A549 (cell line): ENCODE measurements at regions not wholly inside any gene's neighbourhood (a gene's known extent, or its start where the extent isn't known, plus 50 kb on each side); places are given as distances from the start of the nearest gene placed in this dataset.

Experiments used
- ATAC-seq, 2 experiments: fragments of 200-7000 bp in 1 of 2; fragments of >200 bp in 1 of 2; cut with Nextera tagmentation in 1 of 2; cut with Tn5 transposase in 1 of 2; 3 replicates each; pipeline versions ENCODE4 v1.8.0 to v1.9.1; 2018 to 2020; ENCODE audit warnings: mild to moderate bottlenecking in 1 of 2, moderate library complexity in 1 of 2
- CTCF ChIA-PET: fragments of 300-600 bp; sonication (Branson Sonifier 250); formaldehyde crosslinking; extraction: SDS; loops from one replicate; lab custom pipeline; 2021; ENCODE audit warnings: antibody characterized with exemption, inconsistent platforms; lab: Yijun Ruan, JAX
- POLR2A ChIA-PET: fragments of 350-600 bp; formaldehyde crosslinking; extraction: SDS; loops from one replicate; lab custom pipeline; 2021; ENCODE audit warnings: antibody characterized with exemption, inconsistent platforms; lab: Yijun Ruan, JAX
- DNase-seq, 2 experiments: peaks; one replicate each; pipeline versions ENCODE4 v3.0.0 to v3.0.0-alpha.2; 2011 to 2016; ENCODE audit warnings: low read depth in 1 of 2, low spot score in 1 of 2
- FAIRE-seq: peaks from 2 replicates; lab custom pipeline; 2011; peaks lifted over from hg19 to GRCh38; lab: Jason Lieb, UNC
- H3K27ac ChIP-seq, 2 experiments: fragments of >200 bp; sonication (Bioruptor Twin); formaldehyde crosslinking; 3 replicates each; pipeline ENCODE4 v1.5.1; 2016 to 2017
- H3K4me1 ChIP-seq: fragments of >200 bp; sonication (Bioruptor Twin); formaldehyde crosslinking; 3 replicates; pipeline ENCODE4 v1.6.1; 2016
- H3K4me2 ChIP-seq: fragments of >200 bp; sonication (Bioruptor Twin); formaldehyde crosslinking; 3 replicates; pipeline ENCODE4 v1.6.1; 2016
- H3K4me3 ChIP-seq: fragments of >200 bp; sonication (Bioruptor Twin); formaldehyde crosslinking; 3 replicates; pipeline ENCODE4 v1.5.1; 2016
- H3K9me3 ChIP-seq: fragments of >200 bp; sonication (Bioruptor Twin); formaldehyde crosslinking; 3 replicates; pipeline ENCODE4 v1.6.1; 2016
- CBX2 ChIP-seq: fragments of 200-600 bp; sonication (generic); IDR thresholded peaks from 2 replicates; pipeline ENCODE4 v1.6.1; 2016; ENCODE audit warnings: low read depth, mild to moderate bottlenecking, borderline replicate concordance
- CBX8 ChIP-seq: fragments of 200-600 bp; sonication (generic); IDR thresholded peaks from 2 replicates; pipeline ENCODE4 v1.6.1; 2016
- CEBPB ChIP-seq, 2 experiments: fragments of >200 bp in 1 of 2; sonication (Bioruptor Twin) in 1 of 2; formaldehyde crosslinking in 1 of 2; IDR thresholded peaks; 2 replicates each; pipeline ENCODE4 v1.6.1; 2012 to 2016
- CHD2 ChIP-seq: fragments of 150-350 bp; IDR thresholded peaks from 2 replicates; pipeline ENCODE4 v1.6.1; 2014; ENCODE audit warnings: low read length; ENCODE audit not compliant: partially characterized antibody
- EHF ChIP-seq: fragments of 250-450 bp; sonication (Bioruptor Pico); IDR thresholded peaks from 2 replicates; pipeline ENCODE4 v1.5.0; 2020; ENCODE audit warnings: mild to moderate bottlenecking
- EP300 ChIP-seq, 2 experiments: fragments of >200 bp; sonication (Bioruptor Twin); formaldehyde crosslinking; IDR thresholded peaks; 2 replicates in 1 of 2; 3 replicates in 1 of 2; pipeline ENCODE4 v1.6.1; 2016 to 2017
- FOSL2 ChIP-seq, 2 experiments: fragments of 450-650 bp in 1 of 2; fragments of >200 bp in 1 of 2; sonication (Bioruptor Twin) in 1 of 2; formaldehyde crosslinking; IDR thresholded peaks; 2 replicates each; pipeline versions ENCODE4 v1.5.0 to v1.6.1; 2016 to 2020; ENCODE audit warnings: mild to moderate bottlenecking in 1 of 2, moderate library complexity in 1 of 2
- FOXS1 ChIP-seq: fragments of 250-450 bp; sonication (Bioruptor Pico); IDR thresholded peaks from 2 replicates; pipeline ENCODE4 v1.5.0; 2020; ENCODE audit warnings: mild to moderate bottlenecking, moderate library complexity
- HDAC2 ChIP-seq: fragments of 200-600 bp; sonication (generic); IDR thresholded peaks from 2 replicates; pipeline ENCODE4 v1.6.1; 2016
- HOXA7 ChIP-seq: fragments of 250-450 bp; sonication (Bioruptor Pico); IDR thresholded peaks from 2 replicates; pipeline ENCODE4 v1.5.0; 2020; ENCODE audit warnings: mild to moderate bottlenecking, moderate library complexity
- HOXB5 ChIP-seq: fragments of 250-450 bp; sonication (Bioruptor Pico); IDR thresholded peaks from 2 replicates; pipeline ENCODE4 v1.5.0; 2020; ENCODE audit warnings: mild to moderate bottlenecking, moderate library complexity
- JUNB ChIP-seq: fragments of >200 bp; sonication (Bioruptor Twin); formaldehyde crosslinking; IDR thresholded peaks from 2 replicates; pipeline ENCODE4 v1.6.1; 2016
- KDM5A ChIP-seq: fragments of 200-600 bp; sonication (generic); IDR thresholded peaks from 2 replicates; pipeline ENCODE4 v1.6.1; 2016; ENCODE audit warnings: antibody characterized with exemption, mild to moderate bottlenecking
- MAZ ChIP-seq: fragments of 150-350 bp; IDR thresholded peaks from 2 replicates; pipeline ENCODE4 v1.6.1; 2014; ENCODE audit warnings: antibody characterized with exemption, low read depth, low read length, borderline replicate concordance
- MYC ChIP-seq: IDR thresholded peaks from 2 replicates; pipeline ENCODE4 v1.6.1; 2012; ENCODE audit warnings: mild to moderate bottlenecking, inconsistent platforms, low read length, improper control_type of control experiment, borderline replicate concordance
- NFE2L2 ChIP-seq: fragments of 150-350 bp; conservative IDR thresholded peaks from 2 replicates; pipeline ENCODE4 v1.6.1; 2014; ENCODE audit warnings: low read length
- NPAS2 ChIP-seq: fragments of 250-450 bp; sonication (Bioruptor Pico); IDR thresholded peaks from 2 replicates; pipeline ENCODE4 v1.8.0; 2022; ENCODE audit warnings: mild to moderate bottlenecking, moderate library complexity, borderline replicate concordance
- PHF8 ChIP-seq: fragments of 200-600 bp; sonication (generic); IDR thresholded peaks from 2 replicates; pipeline ENCODE4 v1.6.1; 2016; ENCODE audit warnings: low read depth, mild to moderate bottlenecking, antibody characterized with exemption, moderate library complexity, borderline replicate concordance
- RAD21 ChIP-seq, 2 experiments: fragments of >200 bp in 1 of 2; sonication (Bioruptor Twin) in 1 of 2; formaldehyde crosslinking in 1 of 2; IDR thresholded peaks in 1 of 2; conservative IDR thresholded peaks in 1 of 2; 2 replicates in 1 of 2; 3 replicates in 1 of 2; pipeline ENCODE4 v1.6.1; 2012 to 2018; ENCODE audit warnings: inconsistent platforms in 1 of 2
- RARB ChIP-seq: fragments of 250-450 bp; sonication (Bioruptor Pico); IDR thresholded peaks from 2 replicates; pipeline ENCODE4 v1.8.0; 2021; ENCODE audit warnings: mild to moderate bottlenecking, moderate library complexity
- RFX5 ChIP-seq: fragments of 450-650 bp; IDR thresholded peaks from 2 replicates; pipeline ENCODE4 v1.7.1; 2014; ENCODE audit warnings: antibody characterized with exemption, mild to moderate bottlenecking, moderate library complexity
- RNF2 ChIP-seq: fragments of 200-600 bp; sonication (generic); IDR thresholded peaks from 2 replicates; pipeline ENCODE4 v1.6.1; 2016; ENCODE audit warnings: low read depth, mild to moderate bottlenecking, antibody characterized with exemption, moderate library complexity, borderline replicate concordance
- TFCP2L1 ChIP-seq: fragments of 250-450 bp; sonication (Bioruptor Pico); IDR thresholded peaks from 2 replicates; pipeline ENCODE4 v1.5.0; 2021; ENCODE audit warnings: mild to moderate bottlenecking
- TP53 ChIP-seq: fragments of 250-450 bp; sonication (Bioruptor Pico); IDR thresholded peaks from 2 replicates; pipeline ENCODE4 v1.5.0; 2021; ENCODE audit warnings: mild to moderate bottlenecking, moderate library complexity
- ZSCAN20 ChIP-seq: fragments of 250-450 bp; sonication (Bioruptor Pico); IDR thresholded peaks from 2 replicates; pipeline ENCODE4 v1.8.0; 2022; ENCODE audit warnings: mild to moderate bottlenecking, moderate library complexity
- WGBS: methylation state at CpG from one replicate; pipeline ENCODE4 v1.1.6; 2017; ENCODE audit errors: missing lambda C conversion rate; 5-methylcytosine and 5-hydroxymethylcytosine counted together
- TF ChIP-seq, protein P1 (sequence below): fragments of 150-350 bp; IDR thresholded peaks from 2 replicates; pipeline ENCODE4 v1.6.1; 2014; ENCODE audit warnings: low read depth, mild to moderate bottlenecking, low read length
- TF ChIP-seq, protein P2 (sequence below): IDR thresholded peaks from 2 replicates; pipeline ENCODE4 v1.6.1; 2012
- TF ChIP-seq, protein P3 (sequence below): fragments of 250-450 bp; sonication (Bioruptor Pico); IDR thresholded peaks from 2 replicates; pipeline ENCODE4 v1.5.0; 2021; ENCODE audit warnings: mild to moderate bottlenecking, moderate library complexity, borderline replicate concordance

DNA sequence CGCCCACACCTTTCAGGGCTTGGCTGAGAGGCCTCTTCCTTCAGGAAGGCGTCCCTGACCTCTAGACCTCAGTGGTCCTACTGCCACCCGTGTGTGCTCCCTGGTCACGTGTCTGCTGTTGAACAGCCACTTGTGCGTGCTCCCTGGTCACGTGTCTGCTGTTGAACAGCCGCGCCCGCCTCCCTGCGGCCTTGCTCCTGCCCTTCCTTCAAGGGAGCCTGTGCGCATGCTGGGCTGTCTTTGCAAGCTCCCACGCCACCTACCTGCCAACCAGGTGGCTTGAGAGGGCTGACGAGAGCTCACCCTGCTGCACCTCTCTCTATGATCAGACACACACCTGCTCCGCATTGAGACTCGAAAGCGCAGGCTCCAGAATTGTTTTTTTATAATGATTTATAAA lies 179.3 kb downstream of the BMP7 start:
- ChIA-PET POLR2A (no interaction called here), CTCF (interaction anchor here (1.0 to 6.0 kb wide), 6 partner anchors 48 to 537 kb away, joined by 3 to 66 read pairs (median 4); partner anchors contain the start of gene TFAP2C)
- DNase-seq (no peak), ATAC-seq (no peak)
- Histone ChIP-seq H3K4me1 (no peaks in the 10 kb centered on the region), H3K9me3 (no peaks in the 10 kb centered on the region), H3K4me2 (no peak overlapping the region)
- TF ChIP-seq, protein P1, sequence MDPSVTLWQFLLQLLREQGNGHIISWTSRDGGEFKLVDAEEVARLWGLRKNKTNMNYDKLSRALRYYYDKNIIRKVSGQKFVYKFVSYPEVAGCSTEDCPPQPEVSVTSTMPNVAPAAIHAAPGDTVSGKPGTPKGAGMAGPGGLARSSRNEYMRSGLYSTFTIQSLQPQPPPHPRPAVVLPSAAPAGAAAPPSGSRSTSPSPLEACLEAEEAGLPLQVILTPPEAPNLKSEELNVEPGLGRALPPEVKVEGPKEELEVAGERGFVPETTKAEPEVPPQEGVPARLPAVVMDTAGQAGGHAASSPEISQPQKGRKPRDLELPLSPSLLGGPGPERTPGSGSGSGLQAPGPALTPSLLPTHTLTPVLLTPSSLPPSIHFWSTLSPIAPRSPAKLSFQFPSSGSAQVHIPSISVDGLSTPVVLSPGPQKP = no peak
- no peak for TF ChIP-seq CBX2
- TF ChIP-seq RFX5 = no peak
- no peak for TF ChIP-seq JUNB
- TF ChIP-seq, protein P2, sequence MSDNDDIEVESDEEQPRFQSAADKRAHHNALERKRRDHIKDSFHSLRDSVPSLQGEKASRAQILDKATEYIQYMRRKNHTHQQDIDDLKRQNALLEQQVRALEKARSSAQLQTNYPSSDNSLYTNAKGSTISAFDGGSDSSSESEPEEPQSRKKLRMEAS = no peak
- no peak for TF ChIP-seq HDAC2
- TF ChIP-seq, protein P3, sequence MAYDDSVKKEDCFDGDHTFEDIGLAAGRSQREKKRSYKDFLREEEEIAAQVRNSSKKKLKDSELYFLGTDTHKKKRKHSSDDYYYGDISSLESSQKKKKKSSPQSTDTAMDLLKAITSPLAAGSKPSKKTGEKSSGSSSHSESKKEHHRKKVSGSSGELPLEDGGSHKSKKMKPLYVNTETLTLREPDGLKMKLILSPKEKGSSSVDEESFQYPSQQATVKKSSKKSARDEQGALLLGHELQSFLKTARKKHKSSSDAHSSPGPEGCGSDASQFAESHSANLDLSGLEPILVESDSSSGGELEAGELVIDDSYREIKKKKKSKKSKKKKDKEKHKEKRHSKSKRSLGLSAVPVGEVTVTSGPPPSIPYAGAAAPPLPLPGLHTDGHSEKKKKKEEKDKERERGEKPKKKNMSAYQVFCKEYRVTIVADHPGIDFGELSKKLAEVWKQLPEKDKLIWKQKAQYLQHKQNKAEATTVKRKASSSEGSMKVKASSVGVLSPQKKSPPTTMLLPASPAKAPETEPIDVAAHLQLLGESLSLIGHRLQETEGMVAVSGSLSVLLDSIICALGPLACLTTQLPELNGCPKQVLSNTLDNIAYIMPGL = no peak
- TF ChIP-seq, all 56 proteins: peak for 0
- 31% methylated on average over 9 of the region's 16 CpGs for WGBS
- no peak for FAIRE-seq
- Histone ChIP-seq H3K4me3 (no peak overlapping the region), H3K27ac (no peak overlapping the region)

DNA sequence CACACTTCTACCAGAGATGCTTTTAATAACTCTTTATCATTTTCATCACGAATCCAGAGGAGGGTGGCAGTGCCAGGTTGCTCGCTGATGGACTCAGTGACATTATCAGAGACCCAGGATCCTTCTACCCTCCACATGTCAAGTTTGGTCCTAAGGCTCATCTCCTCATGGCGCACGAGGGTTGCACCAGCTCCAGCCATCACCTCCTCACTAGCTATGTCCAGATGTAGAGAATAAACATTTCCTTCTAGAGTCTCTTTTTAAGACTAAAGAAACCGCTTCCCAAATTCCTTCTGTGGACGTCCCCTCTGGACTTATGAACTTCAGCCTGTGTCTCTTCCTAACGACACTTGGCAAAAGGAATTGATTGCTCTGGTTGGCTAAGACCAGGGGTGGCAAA lies 178.7 kb downstream of the BMP7 start:
- TF ChIP-seq CBX8 = no peak
- no peak for TF ChIP-seq JUNB
- no peak for TF ChIP-seq ZSCAN20
- no peak for TF ChIP-seq HDAC2
- no peak for TF ChIP-seq RNF2
- no peak for TF ChIP-seq CEBPB (IDR thresholded peaks at IDR 0.05)
- TF ChIP-seq RARB = no peak
- no peak for TF ChIP-seq CHD2
- TF ChIP-seq NPAS2 (CRISPR knock-in tag) = no peak
- TF ChIP-seq RFX5 = no peak
- no peak for TF ChIP-seq HOXB5 (CRISPR knock-in tag)
- TF ChIP-seq TP53 = no peak
- TF ChIP-seq NFE2L2 = no peak
- no peak for TF ChIP-seq FOXS1 (CRISPR knock-in tag)
- no peak for TF ChIP-seq MAZ
- no peak for TF ChIP-seq EHF (CRISPR knock-in tag)
- H3K4me2 ChIP-seq = no peak overlapping the region
- 25% methylated on average over 7 of the region's 7 CpGs for WGBS
- H3K9me3 ChIP-seq = no peaks in the 10 kb centered on the region
- ChIA-PET POLR2A (no interaction called here), CTCF (interaction anchor here (1.0 to 6.0 kb wide), 4 partner anchors 48 to 537 kb away, joined by 3 to 66 read pairs (median 4); partner anchors contain the start of gene TFAP2C)
- no peak for FAIRE-seq
- H3K27ac ChIP-seq = no peak overlapping the region
- no peaks in the 10 kb centered on the region for H3K4me1 ChIP-seq
- no peak for DNase-seq
- no peak for ATAC-seq
- no peak overlapping the region for H3K4me3 ChIP-seq

DNA sequence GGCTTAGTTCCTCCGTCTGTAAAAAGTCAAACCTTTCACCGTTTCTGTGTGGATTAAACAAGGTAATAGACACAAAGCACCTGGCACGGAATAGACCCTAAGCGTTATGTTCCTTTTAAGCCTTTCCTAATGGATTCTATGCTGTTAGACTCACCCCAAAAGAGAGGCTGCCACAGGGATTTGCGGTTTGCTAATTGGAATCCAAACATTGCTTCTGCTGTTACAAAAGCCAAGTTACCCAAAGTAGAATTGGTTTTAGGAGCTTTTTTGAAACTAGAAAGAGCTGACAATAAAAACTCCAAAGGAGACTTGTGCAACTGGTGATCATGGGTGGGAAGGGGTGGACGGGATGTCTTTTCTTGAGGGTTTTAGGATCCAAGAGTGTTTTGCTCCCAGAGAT lies 178.0 kb downstream of the BMP7 start:
- ChIA-PET CTCF (interaction anchor here (1.0 to 6.0 kb wide), 3 partner anchors 12 to 259 kb away, joined by 3 to 66 read pairs (median 3); no protein-coding TSS in a partner anchor), POLR2A (no interaction called here)
- DNase-seq = no peak
- FAIRE-seq = no peak
- Histone ChIP-seq H3K9me3 (no peaks in the 10 kb centered on the region), H3K27ac (no peak overlapping the region), H3K4me3 (no peak overlapping the region), H3K4me2 (no peak overlapping the region), H3K4me1 (no peaks in the 10 kb centered on the region)
- 10% methylated on average over 6 of the region's 6 CpGs for WGBS
- TF ChIP-seq MYC = no peak
- TF ChIP-seq TFCP2L1 (CRISPR knock-in tag) = no peak
- TF ChIP-seq NFE2L2 = no peak
- TF ChIP-seq FOSL2 (IDR thresholded peaks at IDR 0.05) = no peak
- TF ChIP-seq FOSL2 (CRISPR knock-in tag; IDR thresholded peaks at IDR 0.05) = no peak
- TF ChIP-seq EP300 (IDR thresholded peaks at IDR 0.05) = no peak
- TF ChIP-seq KDM5A = no peak
- TF ChIP-seq HOXA7 = no peak
- TF ChIP-seq RAD21 (conservative IDR thresholded peaks at IDR 0.05 in 1 of 2, IDR thresholded peaks at IDR 0.05 in 1 of 2) = no peak
- no peak for TF ChIP-seq PHF8
- no peak for TF ChIP-seq MAZ
- no peak for TF ChIP-seq JUNB
- no peak for ATAC-seq
